HepG2 (cell line): ENCODE measurements at regions not wholly inside any gene's neighbourhood (a gene's known extent, or its start where the extent isn't known, plus 50 kb on each side); places are given as distances from the start of the nearest gene placed in this dataset.

ENCODE experiments used
- ATAC-seq: fragments of 200-7000 bp; cut with Tn5 transposase; 3 replicates; pipeline ENCODE4 v1.9.1; 2020; ENCODE audit warnings: mild to moderate bottlenecking, moderate library complexity
- BruUV-seq: library from RNA; stranded (reverse); fragments of 400-500 nt; replicated peaks from 2 replicates; lab custom pipeline; 2021; lab: Mats Ljungman, UMichigan
- CTCF ChIA-PET: fragments of 300-600 bp; formaldehyde crosslinking; extraction: SDS; loops from one replicate; lab custom pipeline; 2021; ENCODE audit warnings: low total read pairs, inconsistent platforms, low intra/inter-chr PET ratio; lab: Yijun Ruan, JAX
- POLR2A ChIA-PET: fragments of 350-600 bp; sonication (Branson Sonifier 250); formaldehyde crosslinking; loops from one replicate; lab custom pipeline; 2020; ENCODE audit warnings: antibody characterized with exemption, inconsistent platforms; lab: Yijun Ruan, JAX
- DNase-seq: peaks from one replicate; pipeline ENCODE4 v3.0.0-alpha.2; 2015; ENCODE audit warnings: low spot score
- FAIRE-seq: peaks from 3 replicates; lab custom pipeline; 2011; peaks lifted over from hg19 to GRCh38; lab: Jason Lieb, UNC
- H2AFZ ChIP-seq: one replicate; pipeline ENCODE4 v1.6.1; 2011; ENCODE audit warnings: low read length, inconsistent platforms
- H3K27ac ChIP-seq: fragments of 300-600 bp; 3 replicates; pipeline ENCODE4 v1.8.0; 2011; ENCODE audit warnings: mixed run types, mild to moderate bottlenecking, mixed read lengths, low read length, inconsistent platforms; ENCODE audit not compliant: insufficient read depth; ENCODE audit errors: extremely low read length
- H3K27me3 ChIP-seq, 2 experiments: fragments of 200-600 bp in 1 of 2; 2 replicates in 1 of 2; 3 replicates in 1 of 2; pipeline versions ENCODE4 v1.6.0 to v1.8.0; 2011; ENCODE audit warnings: low read length in 2 of 2, mild to moderate bottlenecking in 2 of 2, moderate library complexity in 2 of 2, inconsistent platforms in 1 of 2; ENCODE audit not compliant: insufficient read depth in 2 of 2, control insufficient read depth in 1 of 2
- H3K36me3 ChIP-seq, 2 experiments: fragments of 200-600 bp in 1 of 2; replicated peaks in 1 of 2; 2 replicates in 1 of 2; 3 replicates in 1 of 2; pipeline versions ENCODE4 v1.5.1 to v1.8.0; 2011; ENCODE audit warnings: low read length in 2 of 2, inconsistent platforms in 1 of 2; ENCODE audit not compliant: insufficient read depth in 2 of 2, control insufficient read depth in 1 of 2
- H3K4me1 ChIP-seq: 2 replicates; pipeline ENCODE4 v1.5.1; 2012; ENCODE audit warnings: low read length, inconsistent platforms; ENCODE audit not compliant: insufficient read depth
- H3K4me2 ChIP-seq: 2 replicates; pipeline ENCODE4 v1.6.0; 2011; ENCODE audit warnings: low read depth, low read length, inconsistent platforms
- H3K4me3 ChIP-seq, 3 experiments: fragments of 200-600 bp in 1 of 3; sonication (generic), shearing (Covaris generic) in 1 of 3; replicated peaks in 1 of 3; 2 replicates each; pipeline ENCODE4 v1.5.1; 2011 to 2016; ENCODE audit warnings: low read length in 3 of 3, inconsistent platforms in 2 of 3, low read depth in 2 of 3, mild to moderate bottlenecking in 2 of 3, control low read depth in 1 of 3, mixed read lengths in 1 of 3; ENCODE audit not compliant: insufficient read depth in 1 of 3
- H3K79me2 ChIP-seq: one replicate; pipeline ENCODE4 v1.6.1; 2011; ENCODE audit warnings: low read length, inconsistent platforms; ENCODE audit not compliant: insufficient read depth
- H3K9ac ChIP-seq: 2 replicates; pipeline ENCODE4 v1.6.0; 2011; ENCODE audit warnings: mild to moderate bottlenecking, low read depth, low read length, inconsistent platforms; ENCODE audit not compliant: insufficient read depth
- H3K9me3 ChIP-seq: 2 replicates; pipeline ENCODE4 v1.5.1; 2012; ENCODE audit warnings: mild to moderate bottlenecking, low read length
- H4K20me1 ChIP-seq: 2 replicates; pipeline ENCODE4 v1.6.0; 2011; ENCODE audit warnings: inconsistent platforms, mild to moderate bottlenecking, low read length, moderate library complexity; ENCODE audit not compliant: insufficient read depth
- HDAC2 ChIP-seq: sonication (generic); formaldehyde crosslinking; IDR thresholded peaks from 2 replicates; pipeline ENCODE4 v1.4.0; 2020; ENCODE audit warnings: missing genetic modification reagents
- HMG20B ChIP-seq: conservative IDR thresholded peaks from 2 replicates; pipeline ENCODE4 v1.6.1; 2016; ENCODE audit warnings: missing genetic modification reagents, missing compliant biosample characterization
- KDM1A ChIP-seq: IDR thresholded peaks from 2 replicates; pipeline ENCODE4 v1.6.1; 2016; ENCODE audit warnings: missing compliant biosample characterization
- NONO ChIP-seq, 2 experiments: fragments of 450-650 bp in 1 of 2; sonication (generic) in 1 of 2; formaldehyde crosslinking in 1 of 2; IDR thresholded peaks in 1 of 2; conservative IDR thresholded peaks in 1 of 2; 2 replicates each; pipeline versions ENCODE4 v1.6.1 to v1.8.0; 2017 to 2022; ENCODE audit warnings: mild to moderate bottlenecking in 1 of 2, missing genetic modification reagents in 1 of 2, moderate library complexity in 1 of 2
- RFXANK ChIP-seq: IDR thresholded peaks from 2 replicates; pipeline ENCODE4 v1.6.1; 2016
- TBX3 ChIP-seq: fragments of 450-650 bp; IDR thresholded peaks from 2 replicates; pipeline ENCODE4 v1.6.1; 2017; ENCODE audit warnings: antibody characterized with exemption, mild to moderate bottlenecking, inconsistent platforms, borderline replicate concordance
- WIZ ChIP-seq: sonication (generic); formaldehyde crosslinking; IDR thresholded peaks from 2 replicates; pipeline ENCODE4 v1.5.1; 2020; ENCODE audit warnings: mild to moderate bottlenecking, missing genetic modification reagents
- WGBS: methylation state at CpG from one replicate; pipeline ENCODE4 v1.1.6; 2017; ENCODE audit warnings: low lambda C conversion rate; 5-methylcytosine and 5-hydroxymethylcytosine counted together
- in situ Hi-C: cut with HindIII; loops from 2 replicates; pipeline ENCODE4 v1.10.0; 2017; ENCODE audit warnings: low pct_unique_long_range_greater_than_20kb; ENCODE audit not compliant: extremely low pct_ligation_motif_present
- intact Hi-C: fragments of 100-400 bp; cut with micrococcal nuclease; formaldehyde crosslinking; loops from one replicate; pipeline ENCODE4 v1.10.0; 2022; ENCODE audit not compliant: unreplicated experiment
- TF ChIP-seq, protein P1 (sequence below): IDR thresholded peaks from 2 replicates; pipeline ENCODE4 v1.6.1; 2018; ENCODE audit warnings: missing genetic modification reagents, mild to moderate bottlenecking, missing compliant biosample characterization
- TF ChIP-seq, protein P2 (sequence below): sonication (generic); formaldehyde crosslinking; conservative IDR thresholded peaks from 2 replicates; pipeline ENCODE4 v1.4.0; 2020; ENCODE audit warnings: missing genetic modification reagents
- TF ChIP-seq, protein P3 (sequence below): sonication (generic); formaldehyde crosslinking; IDR thresholded peaks from 2 replicates; pipeline ENCODE4 v1.4.0; 2020; ENCODE audit warnings: missing genetic modification reagents
- TF ChIP-seq, protein P4 (sequence below): sonication (generic); formaldehyde crosslinking; IDR thresholded peaks from 2 replicates; pipeline ENCODE4 v1.8.1; 2023; ENCODE audit warnings: mild to moderate bottlenecking, inconsistent platforms, moderate library complexity, missing genetic modification reagents, borderline replicate concordance

DNA sequence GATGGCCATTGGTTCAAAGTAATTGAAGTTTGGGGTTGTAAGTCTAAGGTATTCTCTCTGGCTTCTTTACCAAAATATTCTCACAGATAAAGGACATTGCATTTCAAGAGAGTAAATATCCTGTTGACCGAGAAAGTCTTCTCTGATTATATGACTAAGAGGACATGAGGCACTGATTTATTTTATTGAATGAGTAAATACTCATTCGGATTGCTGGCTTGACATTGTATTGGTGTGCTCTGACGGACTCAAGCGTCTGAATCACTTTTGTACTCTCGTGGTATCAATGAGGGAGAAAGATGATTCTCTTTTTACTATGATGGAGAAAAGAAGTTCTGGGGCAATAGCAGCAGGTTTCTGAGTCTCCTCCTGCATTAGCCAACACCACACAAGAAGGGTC, 205.3 kb upstream of the RRP15 start (continued):
- no peak for TF ChIP-seq TBX3

DNA sequence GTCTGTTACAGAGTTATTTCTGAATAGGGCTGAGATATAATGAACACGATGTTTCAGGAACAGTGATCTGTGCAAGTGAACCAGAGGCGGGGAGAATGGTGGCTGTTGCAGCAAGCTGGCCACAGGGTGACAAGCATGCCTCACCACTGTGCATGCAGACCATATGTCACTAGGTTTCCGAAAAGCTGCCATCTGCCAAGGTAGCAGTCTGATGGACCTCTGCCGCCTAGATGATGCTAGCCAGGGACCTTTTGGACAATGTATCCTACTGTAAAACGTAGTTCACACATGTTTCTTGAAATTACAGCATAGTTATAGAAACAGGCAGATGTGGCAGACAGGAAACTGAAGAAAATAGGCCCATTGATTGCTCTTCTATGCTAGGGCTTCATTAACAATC, 204.2 kb upstream of the RRP15 start:
- 20% methylated on average over 5 of the region's 5 CpGs for WGBS
- intact Hi-C loops: no loop called here
- no TSS peak for BruUV-seq

More for the DNA sequence above, 204.2 kb upstream of the RRP15 start:
- Histone ChIP-seq H3K79me2 (no peaks in the 10 kb centered on the region), H3K4me2 (no peak overlapping the region), H3K27ac (no peak overlapping the region), H3K27me3 (no peaks in the 10 kb centered on the region; a peak in 1 of 5 replicates), H3K9ac (no peak overlapping the region), H3K4me1 (no peaks in the 10 kb centered on the region), H2AFZ (no peak overlapping the region), H4K20me1 (no peaks in the 10 kb centered on the region), H3K4me3 (no peak overlapping the region), H3K9me3 (no peaks in the 10 kb centered on the region), H3K36me3 (no peaks in the 10 kb centered on the region)
- TF ChIP-seq RFXANK (CRISPR knock-in tag) (no peak), HMG20B (CRISPR knock-in tag) (no peak), HDAC2 (no peak), KDM1A (CRISPR knock-in tag) (no peak), NONO (IDR thresholded peaks at IDR 0.05) (no peak), NONO (CRISPR knock-in tag; conservative IDR thresholded peaks at IDR 0.05) (no peak), WIZ (CRISPR knock-in tag) (no peak)
- TF ChIP-seq, protein P1, sequence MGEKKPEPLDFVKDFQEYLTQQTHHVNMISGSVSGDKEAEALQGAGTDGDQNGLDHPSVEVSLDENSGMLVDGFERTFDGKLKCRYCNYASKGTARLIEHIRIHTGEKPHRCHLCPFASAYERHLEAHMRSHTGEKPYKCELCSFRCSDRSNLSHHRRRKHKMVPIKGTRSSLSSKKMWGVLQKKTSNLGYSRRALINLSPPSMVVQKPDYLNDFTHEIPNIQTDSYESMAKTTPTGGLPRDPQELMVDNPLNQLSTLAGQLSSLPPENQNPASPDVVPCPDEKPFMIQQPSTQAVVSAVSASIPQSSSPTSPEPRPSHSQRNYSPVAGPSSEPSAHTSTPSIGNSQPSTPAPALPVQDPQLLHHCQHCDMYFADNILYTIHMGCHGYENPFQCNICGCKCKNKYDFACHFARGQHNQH (CRISPR knock-in tag): no peak
- TF ChIP-seq, protein P2, sequence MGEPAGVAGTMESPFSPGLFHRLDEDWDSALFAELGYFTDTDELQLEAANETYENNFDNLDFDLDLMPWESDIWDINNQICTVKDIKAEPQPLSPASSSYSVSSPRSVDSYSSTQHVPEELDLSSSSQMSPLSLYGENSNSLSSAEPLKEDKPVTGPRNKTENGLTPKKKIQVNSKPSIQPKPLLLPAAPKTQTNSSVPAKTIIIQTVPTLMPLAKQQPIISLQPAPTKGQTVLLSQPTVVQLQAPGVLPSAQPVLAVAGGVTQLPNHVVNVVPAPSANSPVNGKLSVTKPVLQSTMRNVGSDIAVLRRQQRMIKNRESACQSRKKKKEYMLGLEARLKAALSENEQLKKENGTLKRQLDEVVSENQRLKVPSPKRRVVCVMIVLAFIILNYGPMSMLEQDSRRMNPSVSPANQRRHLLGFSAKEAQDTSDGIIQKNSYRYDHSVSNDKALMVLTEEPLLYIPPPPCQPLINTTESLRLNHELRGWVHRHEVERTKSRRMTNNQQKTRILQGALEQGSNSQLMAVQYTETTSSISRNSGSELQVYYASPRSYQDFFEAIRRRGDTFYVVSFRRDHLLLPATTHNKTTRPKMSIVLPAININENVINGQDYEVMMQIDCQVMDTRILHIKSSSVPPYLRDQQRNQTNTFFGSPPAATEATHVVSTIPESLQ (CRISPR knock-in tag): no peak
- TF ChIP-seq, protein P3, sequence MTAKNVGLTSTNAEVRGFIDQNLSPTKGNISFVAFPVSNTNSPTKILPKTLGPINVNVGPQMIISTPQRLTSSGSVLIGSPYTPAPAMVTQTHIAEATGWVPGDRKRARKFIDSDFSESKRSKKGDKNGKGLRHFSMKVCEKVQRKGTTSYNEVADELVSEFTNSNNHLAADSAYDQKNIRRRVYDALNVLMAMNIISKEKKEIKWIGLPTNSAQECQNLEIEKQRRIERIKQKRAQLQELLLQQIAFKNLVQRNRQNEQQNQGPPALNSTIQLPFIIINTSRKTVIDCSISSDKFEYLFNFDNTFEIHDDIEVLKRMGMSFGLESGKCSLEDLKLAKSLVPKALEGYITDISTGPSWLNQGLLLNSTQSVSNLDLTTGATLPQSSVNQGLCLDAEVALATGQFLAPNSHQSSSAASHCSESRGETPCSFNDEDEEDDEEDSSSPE: no peak
- TF ChIP-seq, protein P4, sequence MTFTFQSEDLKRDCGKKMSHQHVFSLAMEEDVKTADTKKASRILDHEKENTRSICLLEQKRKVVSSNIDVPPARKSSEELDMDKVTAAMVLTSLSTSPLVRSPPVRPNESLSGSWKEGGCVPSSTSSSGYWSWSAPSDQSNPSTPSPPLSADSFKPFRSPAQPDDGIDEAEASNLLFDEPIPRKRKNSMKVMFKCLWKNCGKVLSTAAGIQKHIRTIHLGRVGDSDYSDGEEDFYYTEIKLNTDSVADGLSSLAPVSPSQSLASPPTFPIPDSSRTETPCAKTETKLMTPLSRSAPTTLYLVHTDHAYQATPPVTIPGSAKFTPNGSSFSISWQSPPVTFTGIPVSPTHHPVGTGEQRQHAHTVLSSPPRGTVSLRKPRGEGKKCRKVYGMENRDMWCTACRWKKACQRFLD (CRISPR knock-in tag): no peak
- in situ Hi-C loops: no loop called here
- CTCF ChIA-PET: no interaction called here
- ATAC-seq (no peak), FAIRE-seq (no peak), DNase-seq (no peak)
- POLR2A ChIA-PET: no interaction called here
